ENCODE measurements at regions not wholly inside any gene's neighbourhood (a gene's known extent, or its start where the extent isn't known, plus 50 kb on each side); places are given as distances from the start of the nearest gene placed in this dataset.

DNA sequence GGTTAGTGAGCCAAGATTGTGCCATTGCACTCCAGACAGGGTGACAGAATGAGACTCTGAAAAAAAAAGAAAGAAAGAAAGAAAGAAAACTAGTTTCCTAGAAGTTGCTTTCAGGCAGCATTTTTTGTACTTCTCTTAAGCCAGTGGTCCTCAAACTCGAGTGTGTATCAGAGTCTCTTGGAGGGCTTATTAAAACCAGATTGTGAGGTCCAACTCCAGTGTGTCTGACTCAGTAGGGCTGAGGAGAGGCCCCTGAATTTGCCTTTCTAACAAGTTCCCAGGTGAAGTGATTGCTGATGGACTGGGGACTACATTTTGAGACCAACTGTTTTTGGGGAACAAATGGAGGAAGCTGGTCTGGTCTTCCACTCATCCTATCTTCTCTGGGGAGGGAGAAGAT lies 57.5 kb upstream of the VSTM5 start (continued):
- no peak for TF ChIP-seq SMC3 (IDR thresholded peaks at IDR 0.05; ENCODE audit: borderline replicate concordance, low read length)
- TF ChIP-seq, protein P1, sequence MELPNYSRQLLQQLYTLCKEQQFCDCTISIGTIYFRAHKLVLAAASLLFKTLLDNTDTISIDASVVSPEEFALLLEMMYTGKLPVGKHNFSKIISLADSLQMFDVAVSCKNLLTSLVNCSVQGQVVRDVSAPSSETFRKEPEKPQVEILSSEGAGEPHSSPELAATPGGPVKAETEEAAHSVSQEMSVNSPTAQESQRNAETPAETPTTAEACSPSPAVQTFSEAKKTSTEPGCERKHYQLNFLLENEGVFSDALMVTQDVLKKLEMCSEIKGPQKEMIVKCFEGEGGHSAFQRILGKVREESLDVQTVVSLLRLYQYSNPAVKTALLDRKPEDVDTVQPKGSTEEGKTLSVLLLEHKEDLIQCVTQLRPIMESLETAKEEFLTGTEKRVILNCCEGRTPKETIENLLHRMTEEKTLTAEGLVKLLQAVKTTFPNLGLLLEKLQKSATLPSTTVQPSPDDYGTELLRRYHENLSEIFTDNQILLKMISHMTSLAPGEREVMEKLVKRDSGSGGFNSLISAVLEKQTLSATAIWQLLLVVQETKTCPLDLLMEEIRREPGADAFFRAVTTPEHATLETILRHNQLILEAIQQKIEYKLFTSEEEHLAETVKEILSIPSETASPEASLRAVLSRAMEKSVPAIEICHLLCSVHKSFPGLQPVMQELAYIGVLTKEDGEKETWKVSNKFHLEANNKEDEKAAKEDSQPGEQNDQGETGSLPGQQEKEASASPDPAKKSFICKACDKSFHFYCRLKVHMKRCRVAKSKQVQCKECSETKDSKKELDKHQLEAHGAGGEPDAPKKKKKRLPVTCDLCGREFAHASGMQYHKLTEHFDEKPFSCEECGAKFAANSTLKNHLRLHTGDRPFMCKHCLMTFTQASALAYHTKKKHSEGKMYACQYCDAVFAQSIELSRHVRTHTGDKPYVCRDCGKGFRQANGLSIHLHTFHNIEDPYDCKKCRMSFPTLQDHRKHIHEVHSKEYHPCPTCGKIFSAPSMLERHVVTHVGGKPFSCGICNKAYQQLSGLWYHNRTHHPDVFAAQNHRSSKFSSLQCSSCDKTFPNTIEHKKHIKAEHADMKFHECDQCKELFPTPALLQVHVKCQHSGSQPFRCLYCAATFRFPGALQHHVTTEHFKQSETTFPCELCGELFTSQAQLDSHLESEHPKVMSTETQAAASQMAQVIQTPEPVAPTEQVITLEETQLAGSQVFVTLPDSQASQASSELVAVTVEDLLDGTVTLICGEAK (IDR thresholded peaks at IDR 0.05; ENCODE audit: borderline replicate concordance), result no peak
- TF ChIP-seq, protein P2, sequence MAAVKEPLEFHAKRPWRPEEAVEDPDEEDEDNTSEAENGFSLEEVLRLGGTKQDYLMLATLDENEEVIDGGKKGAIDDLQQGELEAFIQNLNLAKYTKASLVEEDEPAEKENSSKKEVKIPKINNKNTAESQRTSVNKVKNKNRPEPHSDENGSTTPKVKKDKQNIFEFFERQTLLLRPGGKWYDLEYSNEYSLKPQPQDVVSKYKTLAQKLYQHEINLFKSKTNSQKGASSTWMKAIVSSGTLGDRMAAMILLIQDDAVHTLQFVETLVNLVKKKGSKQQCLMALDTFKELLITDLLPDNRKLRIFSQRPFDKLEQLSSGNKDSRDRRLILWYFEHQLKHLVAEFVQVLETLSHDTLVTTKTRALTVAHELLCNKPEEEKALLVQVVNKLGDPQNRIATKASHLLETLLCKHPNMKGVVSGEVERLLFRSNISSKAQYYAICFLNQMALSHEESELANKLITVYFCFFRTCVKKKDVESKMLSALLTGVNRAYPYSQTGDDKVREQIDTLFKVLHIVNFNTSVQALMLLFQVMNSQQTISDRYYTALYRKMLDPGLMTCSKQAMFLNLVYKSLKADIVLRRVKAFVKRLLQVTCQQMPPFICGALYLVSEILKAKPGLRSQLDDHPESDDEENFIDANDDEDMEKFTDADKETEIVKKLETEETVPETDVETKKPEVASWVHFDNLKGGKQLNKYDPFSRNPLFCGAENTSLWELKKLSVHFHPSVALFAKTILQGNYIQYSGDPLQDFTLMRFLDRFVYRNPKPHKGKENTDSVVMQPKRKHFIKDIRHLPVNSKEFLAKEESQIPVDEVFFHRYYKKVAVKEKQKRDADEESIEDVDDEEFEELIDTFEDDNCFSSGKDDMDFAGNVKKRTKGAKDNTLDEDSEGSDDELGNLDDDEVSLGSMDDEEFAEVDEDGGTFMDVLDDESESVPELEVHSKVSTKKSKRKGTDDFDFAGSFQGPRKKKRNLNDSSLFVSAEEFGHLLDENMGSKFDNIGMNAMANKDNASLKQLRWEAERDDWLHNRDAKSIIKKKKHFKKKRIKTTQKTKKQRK (IDR thresholded peaks at IDR 0.05; ENCODE audit: low read depth, low read length), result no peak
- TF ChIP-seq FOXM1 (IDR thresholded peaks at IDR 0.05; ENCODE audit: low read depth, low read length), result no peak
- TF ChIP-seq RAD21 (IDR thresholded peaks at IDR 0.05; ENCODE audit: insufficient read depth, low read depth, low read length), result no peak
- no peak for TF ChIP-seq CHD4 (IDR thresholded peaks at IDR 0.05)
- TF ChIP-seq CREB1 (IDR thresholded peaks at IDR 0.05; ENCODE audit: low read depth), result no peak
- TF ChIP-seq NR2F1 (conservative IDR thresholded peaks at IDR 0.05), result no peak
- TF ChIP-seq MYC (IDR thresholded peaks at IDR 0.05; ENCODE audit: insufficient read depth, insufficient read length, insufficient replicate concordance, low read length, severe bottlenecking), result no peak
- no peak for TF ChIP-seq ETV6 (conservative IDR thresholded peaks at IDR 0.05 in 1 of 2, IDR thresholded peaks at IDR 0.05 in 1 of 2; ENCODE audit: borderline replicate concordance in 1 of 2, low read depth in 1 of 2)
- TF ChIP-seq, protein P3, sequence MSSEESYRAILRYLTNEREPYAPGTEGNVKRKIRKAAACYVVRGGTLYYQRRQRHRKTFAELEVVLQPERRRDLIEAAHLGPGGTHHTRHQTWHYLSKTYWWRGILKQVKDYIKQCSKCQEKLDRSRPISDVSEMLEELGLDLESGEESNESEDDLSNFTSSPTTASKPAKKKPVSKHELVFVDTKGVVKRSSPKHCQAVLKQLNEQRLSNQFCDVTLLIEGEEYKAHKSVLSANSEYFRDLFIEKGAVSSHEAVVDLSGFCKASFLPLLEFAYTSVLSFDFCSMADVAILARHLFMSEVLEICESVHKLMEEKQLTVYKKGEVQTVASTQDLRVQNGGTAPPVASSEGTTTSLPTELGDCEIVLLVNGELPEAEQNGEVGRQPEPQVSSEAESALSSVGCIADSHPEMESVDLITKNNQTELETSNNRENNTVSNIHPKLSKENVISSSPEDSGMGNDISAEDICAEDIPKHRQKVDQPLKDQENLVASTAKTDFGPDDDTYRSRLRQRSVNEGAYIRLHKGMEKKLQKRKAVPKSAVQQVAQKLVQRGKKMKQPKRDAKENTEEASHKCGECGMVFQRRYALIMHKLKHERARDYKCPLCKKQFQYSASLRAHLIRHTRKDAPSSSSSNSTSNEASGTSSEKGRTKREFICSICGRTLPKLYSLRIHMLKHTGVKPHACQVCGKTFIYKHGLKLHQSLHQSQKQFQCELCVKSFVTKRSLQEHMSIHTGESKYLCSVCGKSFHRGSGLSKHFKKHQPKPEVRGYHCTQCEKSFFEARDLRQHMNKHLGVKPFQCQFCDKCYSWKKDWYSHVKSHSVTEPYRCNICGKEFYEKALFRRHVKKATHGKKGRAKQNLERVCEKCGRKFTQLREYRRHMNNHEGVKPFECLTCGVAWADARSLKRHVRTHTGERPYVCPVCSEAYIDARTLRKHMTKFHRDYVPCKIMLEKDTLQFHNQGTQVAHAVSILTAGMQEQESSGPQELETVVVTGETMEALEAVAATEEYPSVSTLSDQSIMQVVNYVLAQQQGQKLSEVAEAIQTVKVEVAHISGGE (CRISPR knock-in tag; IDR thresholded peaks at IDR 0.05), result no peak
- TF ChIP-seq IKZF2 (IDR thresholded peaks at IDR 0.05), result no peak
- TF ChIP-seq, protein P4, sequence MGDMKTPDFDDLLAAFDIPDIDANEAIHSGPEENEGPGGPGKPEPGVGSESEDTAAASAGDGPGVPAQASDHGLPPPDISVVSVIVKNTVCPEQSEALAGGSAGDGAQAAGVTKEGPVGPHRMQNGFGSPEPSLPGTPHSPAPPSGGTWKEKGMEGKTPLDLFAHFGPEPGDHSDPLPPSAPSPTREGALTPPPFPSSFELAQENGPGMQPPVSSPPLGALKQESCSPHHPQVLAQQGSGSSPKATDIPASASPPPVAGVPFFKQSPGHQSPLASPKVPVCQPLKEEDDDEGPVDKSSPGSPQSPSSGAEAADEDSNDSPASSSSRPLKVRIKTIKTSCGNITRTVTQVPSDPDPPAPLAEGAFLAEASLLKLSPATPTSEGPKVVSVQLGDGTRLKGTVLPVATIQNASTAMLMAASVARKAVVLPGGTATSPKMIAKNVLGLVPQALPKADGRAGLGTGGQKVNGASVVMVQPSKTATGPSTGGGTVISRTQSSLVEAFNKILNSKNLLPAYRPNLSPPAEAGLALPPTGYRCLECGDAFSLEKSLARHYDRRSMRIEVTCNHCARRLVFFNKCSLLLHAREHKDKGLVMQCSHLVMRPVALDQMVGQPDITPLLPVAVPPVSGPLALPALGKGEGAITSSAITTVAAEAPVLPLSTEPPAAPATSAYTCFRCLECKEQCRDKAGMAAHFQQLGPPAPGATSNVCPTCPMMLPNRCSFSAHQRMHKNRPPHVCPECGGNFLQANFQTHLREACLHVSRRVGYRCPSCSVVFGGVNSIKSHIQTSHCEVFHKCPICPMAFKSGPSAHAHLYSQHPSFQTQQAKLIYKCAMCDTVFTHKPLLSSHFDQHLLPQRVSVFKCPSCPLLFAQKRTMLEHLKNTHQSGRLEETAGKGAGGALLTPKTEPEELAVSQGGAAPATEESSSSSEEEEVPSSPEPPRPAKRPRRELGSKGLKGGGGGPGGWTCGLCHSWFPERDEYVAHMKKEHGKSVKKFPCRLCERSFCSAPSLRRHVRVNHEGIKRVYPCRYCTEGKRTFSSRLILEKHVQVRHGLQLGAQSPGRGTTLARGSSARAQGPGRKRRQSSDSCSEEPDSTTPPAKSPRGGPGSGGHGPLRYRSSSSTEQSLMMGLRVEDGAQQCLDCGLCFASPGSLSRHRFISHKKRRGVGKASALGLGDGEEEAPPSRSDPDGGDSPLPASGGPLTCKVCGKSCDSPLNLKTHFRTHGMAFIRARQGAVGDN (IDR thresholded peaks at IDR 0.05), result no peak

Measured in GM12878 (cell line).